H9 (cell line): ENCODE measurements at regions not wholly inside any gene's neighbourhood (a gene's known extent, or its start where the extent isn't known, plus 50 kb on each side); places are given as distances from the start of the nearest gene placed in this dataset.

ENCODE experiments used
- DNase-seq: peaks from one replicate; pipeline ENCODE4 v3.0.0-alpha.2; 2017
- H2AFZ ChIP-seq: one replicate; pipeline ENCODE4 v1.6.1; 2013; ENCODE audit warnings: mild to moderate bottlenecking, low read length, control low read depth, moderate library complexity
- H2AK5ac ChIP-seq: 2 replicates; pipeline ENCODE4 v1.6.1; 2013; ENCODE audit warnings: low read length, control low read depth, mixed read lengths; ENCODE audit not compliant: insufficient read length
- H2BK120ac ChIP-seq: one replicate; pipeline ENCODE4 v1.6.1; 2013; ENCODE audit warnings: low read depth, mild to moderate bottlenecking, low read length, control low read depth, inconsistent platforms; ENCODE audit not compliant: poor library complexity, severe bottlenecking
- H2BK12ac ChIP-seq: 2 replicates; pipeline ENCODE4 v1.6.1; 2013; ENCODE audit warnings: low read length, control low read depth, mixed read lengths, low read depth; ENCODE audit not compliant: insufficient read length
- H2BK15ac ChIP-seq: 2 replicates; pipeline ENCODE4 v1.6.1; 2013; ENCODE audit warnings: low read depth, low read length, control low read depth
- H2BK20ac ChIP-seq: one replicate; pipeline ENCODE4 v1.6.1; 2013; ENCODE audit warnings: low read depth, mild to moderate bottlenecking, low read length, control low read depth, inconsistent platforms; ENCODE audit not compliant: poor library complexity, severe bottlenecking
- H2BK5ac ChIP-seq: 2 replicates; pipeline ENCODE4 v1.6.1; 2013; ENCODE audit warnings: low read length, control low read depth, mixed read lengths; ENCODE audit not compliant: insufficient read length
- H3K14ac ChIP-seq: 2 replicates; pipeline ENCODE4 v1.6.1; 2013; ENCODE audit warnings: low read length, control low read depth; ENCODE audit not compliant: insufficient read depth
- H3K18ac ChIP-seq: 2 replicates; pipeline ENCODE4 v1.6.1; 2013; ENCODE audit warnings: low read depth, mild to moderate bottlenecking, mixed read lengths, low read length, control low read depth; ENCODE audit not compliant: insufficient read length
- H3K23ac ChIP-seq: 2 replicates; pipeline ENCODE4 v1.6.1; 2013; ENCODE audit warnings: low read length, control low read depth, mixed read lengths, low read depth; ENCODE audit not compliant: insufficient read length
- H3K23me2 ChIP-seq: 2 replicates; pipeline ENCODE4 v1.6.1; 2013; ENCODE audit warnings: low read depth, mild to moderate bottlenecking, mixed read lengths, low read length, control low read depth; ENCODE audit not compliant: insufficient read length, poor library complexity, severe bottlenecking
- H3K27ac ChIP-seq: 2 replicates; pipeline ENCODE4 v1.5.1; 2013; ENCODE audit warnings: low read length, control low read depth, mixed read lengths, low read depth; ENCODE audit not compliant: insufficient read length
- H3K27me3 ChIP-seq: 2 replicates; pipeline ENCODE4 v1.6.1; 2013; ENCODE audit warnings: low read length, control low read depth, inconsistent platforms; ENCODE audit not compliant: insufficient read depth
- H3K4ac ChIP-seq: 2 replicates; pipeline ENCODE4 v1.6.1; 2013; ENCODE audit warnings: low read depth, mild to moderate bottlenecking, control low read depth, inconsistent platforms, low read length, moderate library complexity
- H3K4me1 ChIP-seq: 2 replicates; pipeline ENCODE4 v1.6.1; 2013; ENCODE audit warnings: low read length, control low read depth, inconsistent platforms; ENCODE audit not compliant: insufficient read depth
- H3K4me2 ChIP-seq: 2 replicates; pipeline ENCODE4 v1.6.1; 2013; ENCODE audit warnings: low read length, control low read depth, mixed read lengths; ENCODE audit not compliant: insufficient read length, insufficient read depth
- H3K56ac ChIP-seq: 2 replicates; pipeline ENCODE4 v1.6.1; 2013; ENCODE audit warnings: low read depth, mild to moderate bottlenecking, mixed read lengths, low read length, control low read depth; ENCODE audit not compliant: insufficient read length
- H3K79me1 ChIP-seq: 2 replicates; pipeline ENCODE4 v1.6.1; 2013; ENCODE audit warnings: low read depth, mild to moderate bottlenecking, moderate library complexity, low read length, control low read depth, inconsistent platforms; ENCODE audit not compliant: insufficient read depth, poor library complexity, severe bottlenecking
- H3K79me2 ChIP-seq: 2 replicates; pipeline ENCODE4 v1.6.1; 2013; ENCODE audit warnings: low read length, control low read depth, inconsistent platforms; ENCODE audit not compliant: insufficient read depth
- H3K9ac ChIP-seq: 2 replicates; pipeline ENCODE4 v1.6.1; 2013; ENCODE audit warnings: low read length, control low read depth, mixed read lengths; ENCODE audit not compliant: insufficient read length; ENCODE audit errors: extremely low read depth
- H3K9me3 ChIP-seq: one replicate; pipeline ENCODE4 v1.6.1; 2013; ENCODE audit warnings: low read depth, low read length, inconsistent platforms; ENCODE audit not compliant: control insufficient read depth
- H3T11ph ChIP-seq: one replicate; pipeline ENCODE4 v1.6.1; 2013; ENCODE audit warnings: mild to moderate bottlenecking, low read length, control low read depth, inconsistent platforms
- H4K20me1 ChIP-seq: one replicate; pipeline ENCODE4 v1.6.1; 2013; ENCODE audit not compliant: control insufficient read depth, insufficient read length, insufficient read depth
- H4K5ac ChIP-seq: 2 replicates; pipeline ENCODE4 v1.6.1; 2013; ENCODE audit warnings: low read depth, mild to moderate bottlenecking, mixed read lengths, low read length, control low read depth; ENCODE audit not compliant: insufficient read length
- H4K8ac ChIP-seq: replicated peaks from 2 replicates; pipeline ENCODE4 v1.6.1; 2013; ENCODE audit warnings: low read length, control low read depth, mixed read lengths, low read depth; ENCODE audit not compliant: insufficient read length
- H4K91ac ChIP-seq: 2 replicates; pipeline ENCODE4 v1.6.1; 2013; ENCODE audit warnings: low read depth, mild to moderate bottlenecking, moderate library complexity, mixed read lengths, low read length, control low read depth; ENCODE audit not compliant: insufficient read length
- H3K27ac Mint-ChIP-seq, 3 experiments: 2 replicates in 2 of 3; 3 replicates in 1 of 3; pipeline ENCODE4 v1.8.0; 2020 to 2021; ENCODE audit warnings: mixed read lengths in 3 of 3, mild to moderate bottlenecking in 1 of 3, moderate library complexity in 1 of 3
- H3K27me3 Mint-ChIP-seq: 2 replicates; pipeline ENCODE4 v1.8.0; 2021; ENCODE audit warnings: low read depth, mild to moderate bottlenecking, moderate library complexity, mixed read lengths
- H3K36me3 Mint-ChIP-seq, 3 experiments: 2 replicates in 2 of 3; 3 replicates in 1 of 3; pipeline ENCODE4 v1.8.0; 2020 to 2021; ENCODE audit warnings: low read depth in 3 of 3, mixed read lengths in 3 of 3; ENCODE audit not compliant: insufficient read depth in 1 of 3
- H3K4me1 Mint-ChIP-seq, 2 experiments: 2 replicates each; pipeline ENCODE4 v1.8.0; 2020; ENCODE audit warnings: mixed read lengths in 2 of 2
- H3K4me3 Mint-ChIP-seq, 2 experiments: 2 replicates in 1 of 2; 3 replicates in 1 of 2; pipeline ENCODE4 v1.8.0; 2020 to 2021; ENCODE audit warnings: mild to moderate bottlenecking in 2 of 2, mixed read lengths in 2 of 2, moderate library complexity in 1 of 2
- H3K9me3 Mint-ChIP-seq, 2 experiments: 2 replicates in 1 of 2; 3 replicates in 1 of 2; pipeline ENCODE4 v1.8.0; 2020; ENCODE audit warnings: mild to moderate bottlenecking in 2 of 2, mixed read lengths in 2 of 2, moderate library complexity in 1 of 2
- WGBS: extraction: QIAGEN DNeasy Blood & Tissue Kit; methylation state at CpG from one replicate; pipeline ENCODE4 v1.1.7; 2013; ENCODE audit warnings: missing lambda C conversion rate, low lambda C conversion rate, mixed read lengths; ENCODE audit not compliant: insufficient read length; ENCODE audit errors: extremely low coverage; 5-methylcytosine and 5-hydroxymethylcytosine counted together
- TF ChIP-seq, protein P1 (sequence below): fragments of 200-600 bp; sonication (generic); conservative IDR thresholded peaks from 3 replicates; pipeline ENCODE4 v1.8.0; 2021; ENCODE audit warnings: antibody characterized with exemption, mild to moderate bottlenecking

DNA sequence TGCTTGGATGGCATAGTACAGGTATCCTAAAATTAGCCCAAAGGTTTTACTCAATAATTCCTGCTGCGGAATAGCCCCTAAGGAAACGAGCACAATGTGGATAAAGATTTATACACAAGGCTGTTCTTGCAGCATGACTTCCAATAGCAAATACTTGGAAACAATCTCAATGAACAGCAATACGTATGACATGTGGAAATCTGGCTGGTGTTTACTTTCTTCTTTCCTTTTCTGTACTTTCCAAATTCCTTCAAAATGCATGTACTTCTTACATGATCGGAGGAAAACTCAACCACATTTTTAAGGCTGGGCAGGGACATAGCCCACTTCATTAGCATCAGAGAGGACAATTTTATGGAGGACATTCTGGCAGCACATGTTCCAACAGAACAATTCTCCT, 86.6 kb downstream of the C16orf95 start:
- H3K27ac Mint-ChIP-seq: no peak overlapping the region
- Histone ChIP-seq H2BK15ac (no peak overlapping the region), H3K56ac (no peak overlapping the region), H3T11ph (no peak overlapping the region), H3K27ac (no peak overlapping the region), H2AK5ac (no peak overlapping the region), H3K27me3 (no peaks in the 10 kb centered on the region), H2AFZ (no peak overlapping the region), H3K9me3 (peaks cover 3% of the 10 kb centered on the region), H2BK5ac (no peak overlapping the region), H3K79me1 (no peaks in the 10 kb centered on the region), H3K79me2 (no peaks in the 10 kb centered on the region), H3K14ac (no peak overlapping the region), H3K23me2 (no peaks in the 10 kb centered on the region), H3K9ac (no peak overlapping the region), H4K5ac (no peak overlapping the region), H2BK20ac (no peak overlapping the region), H4K20me1 (no peaks in the 10 kb centered on the region), H3K23ac (no peak overlapping the region), H4K8ac (no peak overlapping the region), H3K18ac (no peak overlapping the region), H3K4me1 (no peaks in the 10 kb centered on the region), H2BK12ac (no peak overlapping the region), H4K91ac (no peak overlapping the region), H3K4me2 (no peak overlapping the region), H3K4ac (no peak overlapping the region), H2BK120ac (no peak overlapping the region)
- TF ChIP-seq, protein P1, sequence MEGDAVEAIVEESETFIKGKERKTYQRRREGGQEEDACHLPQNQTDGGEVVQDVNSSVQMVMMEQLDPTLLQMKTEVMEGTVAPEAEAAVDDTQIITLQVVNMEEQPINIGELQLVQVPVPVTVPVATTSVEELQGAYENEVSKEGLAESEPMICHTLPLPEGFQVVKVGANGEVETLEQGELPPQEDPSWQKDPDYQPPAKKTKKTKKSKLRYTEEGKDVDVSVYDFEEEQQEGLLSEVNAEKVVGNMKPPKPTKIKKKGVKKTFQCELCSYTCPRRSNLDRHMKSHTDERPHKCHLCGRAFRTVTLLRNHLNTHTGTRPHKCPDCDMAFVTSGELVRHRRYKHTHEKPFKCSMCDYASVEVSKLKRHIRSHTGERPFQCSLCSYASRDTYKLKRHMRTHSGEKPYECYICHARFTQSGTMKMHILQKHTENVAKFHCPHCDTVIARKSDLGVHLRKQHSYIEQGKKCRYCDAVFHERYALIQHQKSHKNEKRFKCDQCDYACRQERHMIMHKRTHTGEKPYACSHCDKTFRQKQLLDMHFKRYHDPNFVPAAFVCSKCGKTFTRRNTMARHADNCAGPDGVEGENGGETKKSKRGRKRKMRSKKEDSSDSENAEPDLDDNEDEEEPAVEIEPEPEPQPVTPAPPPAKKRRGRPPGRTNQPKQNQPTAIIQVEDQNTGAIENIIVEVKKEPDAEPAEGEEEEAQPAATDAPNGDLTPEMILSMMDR: no peak
- peaks cover 2 to 3% of the 10 kb centered on the region in 2 experiments; a peak in 3 of 5 replicates for H3K9me3 Mint-ChIP-seq
- no peaks in the 10 kb centered on the region for H3K36me3 Mint-ChIP-seq
- no CpG with 5 or more reads among the region's 4 CpGs for WGBS
- no peak overlapping the region for H3K4me3 Mint-ChIP-seq
- DNase-seq: no peak
- peaks cover 8 to 9% of the 10 kb centered on the region in 2 experiments; a peak in 3 of 4 replicates for H3K4me1 Mint-ChIP-seq
- peaks cover 2% of the 10 kb centered on the region; the same call in 1 of the 2 replicates for H3K27me3 Mint-ChIP-seq
